ENCODE measurements at regions not wholly inside any gene's neighbourhood (a gene's known extent, or its start where the extent isn't known, plus 50 kb on each side); places are given as distances from the start of the nearest gene placed in this dataset.
A peak's percentile ranks its signal among the peaks of the same experiment; 100 is the strongest.
"Not testable (repeated sequence)": the region's sequence is repeated elsewhere in the genome, so short reads cannot be mapped to it uniquely, and the experiment has no call there.

DNA sequence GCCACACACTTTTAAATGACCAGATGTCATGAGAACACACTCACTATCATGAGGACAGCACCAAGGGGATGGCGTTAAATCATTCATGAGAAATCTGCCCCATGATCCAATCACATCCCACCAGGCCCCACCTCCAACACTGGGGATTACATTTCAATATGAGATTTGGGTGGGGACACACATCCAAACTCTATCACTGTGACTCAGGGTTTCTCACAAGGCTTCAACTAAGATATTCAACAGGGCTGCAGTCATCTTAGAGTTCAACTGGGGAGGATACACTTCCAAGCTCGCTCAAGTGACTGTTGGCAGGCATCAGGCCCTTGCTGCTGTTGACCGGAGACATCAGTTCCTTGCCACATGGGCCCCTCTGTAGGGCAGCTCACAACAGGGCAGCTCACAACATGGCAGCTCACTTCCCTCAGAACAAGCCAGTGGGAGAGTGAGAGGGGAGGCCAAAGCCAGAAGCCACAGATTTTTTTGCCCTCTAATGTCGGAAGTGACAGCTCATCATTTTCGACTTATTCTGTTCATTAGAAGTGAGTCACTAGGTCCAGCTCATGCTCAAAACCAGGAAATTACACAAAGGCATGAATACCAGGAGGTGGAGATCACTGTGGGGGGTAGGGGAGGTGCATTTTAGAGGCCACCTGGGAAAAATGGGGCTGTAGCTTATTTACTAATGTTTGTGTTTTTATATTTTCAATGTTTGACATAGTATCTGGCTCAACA, 50.8 kb upstream of the PTHLH start:
- DNase-seq (ENCODE audit: low read depth): peak; percentile 97

DNA sequence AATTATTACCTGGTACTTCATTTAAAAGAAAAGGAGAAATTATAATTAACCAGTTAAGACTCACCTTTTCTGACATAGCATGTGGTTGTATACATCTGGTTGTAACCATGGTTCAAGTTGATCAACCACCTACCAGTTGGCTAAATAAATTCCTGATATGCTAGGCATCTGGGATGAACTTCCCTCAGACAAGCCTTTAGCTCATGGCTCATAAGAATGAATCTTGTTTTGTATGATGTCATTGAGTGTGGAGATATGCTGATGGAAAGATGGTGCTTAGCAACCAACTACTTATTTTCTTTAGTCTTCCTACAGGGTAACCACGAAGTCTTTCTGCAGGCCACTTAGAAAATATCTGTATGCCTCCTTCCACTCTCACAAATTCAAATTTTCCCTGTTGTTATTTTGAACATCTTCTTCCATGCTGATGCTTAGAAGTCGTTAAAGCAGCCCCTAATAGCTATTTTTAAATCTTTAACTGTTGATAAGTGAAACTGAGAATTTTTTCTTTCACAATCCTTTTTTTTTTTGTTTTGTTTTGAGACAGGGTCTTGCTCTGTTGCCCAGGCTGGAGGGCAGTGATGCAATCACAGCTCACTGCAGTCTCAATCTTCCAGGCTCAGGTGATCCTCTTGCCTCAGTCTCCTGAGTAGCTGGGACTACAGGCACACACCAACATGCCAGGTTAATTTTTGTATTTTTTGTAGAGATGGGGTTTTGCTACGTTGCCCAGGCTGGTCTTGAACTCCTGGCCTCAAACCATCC, 51.9 kb upstream of the PTHLH start:
- DNase-seq (ENCODE audit: low read depth): peak; percentile 92

DNA sequence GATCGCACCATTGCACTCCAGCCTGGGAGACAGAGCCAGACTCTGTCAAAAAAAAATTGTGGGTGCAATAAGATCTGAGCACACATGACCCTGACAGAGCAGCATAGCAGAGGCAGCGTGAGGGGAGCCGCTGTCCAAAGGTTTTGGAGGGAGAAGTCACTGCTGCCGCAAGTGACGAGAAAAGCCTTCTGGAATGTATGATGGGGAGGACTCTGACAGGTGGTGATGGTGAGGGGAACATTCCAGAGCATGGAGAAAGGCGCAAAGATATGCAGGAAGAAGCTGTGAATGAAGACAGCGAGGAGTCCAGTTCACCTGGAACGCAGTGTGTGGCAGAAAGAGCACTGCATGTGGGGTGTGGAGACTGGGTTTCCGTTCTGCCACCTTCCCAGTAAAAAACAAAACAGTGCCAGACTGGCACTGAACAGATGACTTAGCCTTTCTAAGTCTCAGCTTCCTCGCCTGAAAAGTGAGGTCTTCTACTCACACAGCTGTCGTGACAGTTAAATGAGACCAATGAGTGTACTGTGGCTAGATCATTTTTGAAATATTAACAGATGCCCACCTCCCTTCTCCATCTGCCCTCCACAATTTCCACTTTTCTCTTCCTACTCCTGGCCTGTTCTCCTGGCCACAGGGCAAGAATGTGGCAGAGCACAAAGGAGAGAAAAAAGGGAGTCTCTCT, 53.4 kb upstream of the PTHLH start:
- no peak for DNase-seq (ENCODE audit: low read depth)

DNA sequence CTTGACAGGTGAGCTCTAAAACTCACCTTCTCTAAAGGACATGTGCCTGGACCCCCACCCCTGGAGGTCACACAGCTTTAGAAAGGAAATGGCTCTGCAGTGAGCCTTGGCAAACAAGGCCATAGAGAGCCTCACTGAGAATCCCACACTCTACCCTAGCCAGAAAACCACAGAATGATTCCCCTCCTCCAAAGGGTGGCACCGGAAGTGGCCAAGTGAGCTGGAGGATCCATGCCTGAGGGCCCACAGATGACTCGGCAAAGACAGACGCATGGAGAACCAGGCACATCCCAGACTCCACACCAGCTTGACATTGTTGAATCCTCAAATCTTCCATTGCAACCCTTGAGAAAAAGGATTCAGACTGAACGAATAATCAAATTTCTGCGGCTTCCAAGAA, 54.2 kb upstream of the PTHLH start:
- DNase-seq (ENCODE audit: low read depth): no peak

DNA sequence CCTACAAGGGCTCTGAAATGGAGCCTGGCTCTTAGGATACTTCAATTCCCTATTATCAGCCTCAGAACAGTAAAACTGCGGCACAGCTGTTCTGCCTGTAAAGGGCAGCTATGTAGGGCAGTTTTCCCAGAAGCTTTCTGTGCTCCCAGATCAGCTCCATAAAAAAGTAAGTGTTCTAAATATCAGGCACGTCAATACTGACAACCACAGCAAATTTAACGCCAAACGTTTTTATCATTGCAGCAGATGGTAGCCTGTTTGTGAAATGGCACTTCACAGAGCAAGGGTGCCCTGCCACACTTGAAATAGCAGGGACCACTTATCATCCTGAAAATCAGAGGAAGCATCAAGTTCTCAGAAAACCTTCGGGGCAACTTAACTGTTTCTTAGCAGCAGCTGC, 54.8 kb upstream of the PTHLH start:
- no peak for DNase-seq (ENCODE audit: low read depth)

DNA sequence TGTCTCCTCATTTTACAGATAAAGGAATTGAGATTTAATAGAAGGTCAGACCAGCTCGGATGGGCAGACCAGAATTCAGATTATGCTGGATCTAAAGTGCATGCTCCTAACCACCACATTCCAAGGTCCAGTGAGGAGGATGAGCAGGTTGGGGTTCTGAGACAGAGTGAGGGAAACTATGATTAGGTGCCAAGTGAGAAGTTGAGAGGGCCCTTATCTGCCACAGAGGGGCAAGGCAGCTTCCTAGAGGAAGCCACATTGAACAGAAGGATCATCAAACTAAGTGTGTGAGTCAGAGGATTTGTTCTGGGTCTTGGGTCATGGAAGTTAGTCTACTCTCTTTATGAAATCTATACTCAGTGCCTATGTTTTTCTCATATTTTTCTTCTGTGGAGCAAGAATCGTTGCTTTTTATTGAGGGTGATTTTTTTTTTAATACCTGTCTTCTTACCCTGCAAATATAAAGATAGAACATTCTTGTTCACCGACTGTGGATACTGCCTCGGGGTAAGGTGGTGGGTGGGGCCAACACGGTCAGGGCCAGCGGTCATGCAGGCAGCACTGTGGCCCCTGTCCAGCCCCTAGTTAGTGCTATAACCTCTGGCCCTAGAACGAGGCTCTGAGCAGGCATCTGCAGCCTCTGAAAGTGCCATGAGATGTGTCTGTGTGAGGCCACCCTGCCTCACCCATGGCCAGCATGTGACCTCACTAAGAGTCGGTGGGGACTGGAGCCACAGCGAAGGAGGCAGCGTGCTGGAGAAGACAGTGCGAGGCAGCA, 55.6 kb upstream of the PTHLH start:
- peak; percentile 57 for DNase-seq (ENCODE audit: low read depth)

DNA sequence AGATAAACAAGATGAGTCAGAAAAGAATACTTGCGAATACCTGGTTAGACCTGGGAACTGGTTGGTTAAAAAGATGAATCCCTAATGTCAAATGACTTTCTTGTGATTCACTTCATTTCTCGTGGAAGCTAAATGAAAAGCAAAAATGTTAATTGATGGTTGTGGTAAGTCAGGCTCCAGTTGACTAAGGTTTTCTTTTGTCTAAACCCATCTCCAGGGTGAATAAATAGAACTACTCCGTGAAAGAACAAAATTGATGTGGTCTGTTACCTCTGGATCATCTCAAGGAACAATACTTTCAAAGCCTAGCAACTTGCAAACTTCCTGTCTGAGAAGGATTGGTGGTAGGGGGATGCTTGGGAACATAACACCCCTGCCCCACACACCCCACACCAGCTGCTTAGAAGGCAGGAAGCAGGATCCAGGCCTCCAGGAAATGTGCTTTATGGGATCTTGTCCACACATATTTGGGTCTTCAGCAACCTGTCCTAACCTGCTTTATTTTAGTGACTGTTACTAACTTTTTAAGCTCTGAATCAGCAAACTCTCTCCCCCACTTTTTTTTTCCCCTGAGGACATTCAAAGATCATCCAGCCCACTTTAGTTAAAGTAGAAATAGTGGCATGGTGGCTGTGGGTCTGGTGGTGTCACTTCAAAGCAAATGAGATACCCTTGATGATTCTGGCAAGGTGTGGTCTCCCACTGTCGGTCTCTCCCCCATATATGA, 60.4 kb upstream of the PTHLH start:
- DNase-seq (ENCODE audit: low read depth): no peak

DNA sequence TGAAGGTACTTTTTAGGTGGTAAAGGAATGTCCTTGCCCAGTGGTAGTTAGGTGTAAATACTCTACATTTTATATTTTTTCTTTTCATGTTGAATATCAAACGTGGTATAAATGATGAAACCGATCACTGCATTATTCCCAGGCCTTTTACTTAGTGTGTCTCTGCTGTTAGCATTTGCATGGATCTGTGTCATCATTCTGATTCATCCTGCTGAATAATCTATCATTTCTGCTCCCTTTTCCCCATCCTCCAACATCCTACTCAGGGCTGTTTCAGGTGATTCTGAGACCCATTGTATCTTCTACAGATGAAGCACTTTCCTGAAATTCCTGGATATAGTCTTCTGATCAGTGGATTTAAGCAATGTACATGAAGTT, 61.0 kb upstream of the PTHLH start:
- peak; percentile 29 for DNase-seq (ENCODE audit: low read depth)

DNA sequence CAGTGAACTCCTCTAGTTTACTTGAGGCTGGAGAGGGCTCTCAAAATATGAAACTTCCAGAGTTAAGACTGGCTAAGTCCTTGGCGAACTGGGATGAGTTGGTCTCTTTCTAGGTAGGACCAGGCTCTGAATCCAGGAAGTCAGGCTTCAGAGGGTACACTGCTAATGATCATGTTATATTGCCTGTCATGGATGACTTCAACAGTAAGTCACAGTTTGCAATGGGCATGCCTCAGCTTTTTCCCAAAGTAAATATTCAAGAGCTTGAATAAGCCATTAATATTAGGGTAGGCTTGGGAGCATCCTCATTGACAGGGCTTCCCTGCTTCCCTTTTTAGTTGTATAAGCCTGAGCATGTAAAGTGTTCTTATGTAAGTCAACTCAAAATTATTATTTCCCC, 61.7 kb upstream of the PTHLH start:
- DNase-seq (ENCODE audit: low read depth): no peak

DNA sequence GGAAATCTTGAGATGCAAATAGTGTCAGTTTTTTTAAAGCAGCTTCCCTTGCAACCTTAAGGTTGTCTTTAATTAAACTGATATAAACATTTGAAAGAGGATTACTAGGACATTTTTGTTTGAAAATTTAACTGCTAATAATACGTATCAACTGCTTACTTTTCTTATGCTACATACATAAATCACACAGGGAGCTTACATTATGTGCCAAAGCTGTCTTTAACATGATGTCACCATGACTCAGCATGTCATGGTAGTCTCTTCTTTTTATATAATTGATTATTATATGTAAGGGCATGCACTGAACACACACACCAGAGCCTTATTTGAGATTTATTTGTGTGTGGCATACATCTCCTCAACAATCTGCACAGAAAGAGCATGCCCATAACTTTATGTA, 63.0 kb upstream of the PTHLH start:
- peak; percentile 78 for DNase-seq (ENCODE audit: low read depth)

DNA sequence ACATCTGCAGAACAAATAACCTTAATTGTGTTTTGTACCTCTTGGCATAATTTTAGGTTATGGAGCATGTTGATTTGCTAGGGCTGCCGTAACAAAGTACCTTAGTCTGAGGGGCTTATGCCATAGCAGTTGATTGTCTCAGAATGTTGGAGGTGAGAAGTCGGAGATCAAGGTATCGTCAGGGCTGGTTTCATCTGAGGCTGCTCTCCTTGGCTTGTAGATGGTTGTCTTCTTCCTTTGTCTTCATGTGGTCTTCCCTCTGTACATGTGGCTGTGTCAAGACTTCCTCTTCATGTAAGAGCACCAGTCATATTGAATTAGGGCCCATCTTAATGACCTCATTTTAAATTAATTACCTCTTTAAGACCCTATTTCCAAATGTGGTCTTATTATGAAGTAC, 64.4 kb upstream of the PTHLH start:
- no peak for DNase-seq (ENCODE audit: low read depth)

DNA sequence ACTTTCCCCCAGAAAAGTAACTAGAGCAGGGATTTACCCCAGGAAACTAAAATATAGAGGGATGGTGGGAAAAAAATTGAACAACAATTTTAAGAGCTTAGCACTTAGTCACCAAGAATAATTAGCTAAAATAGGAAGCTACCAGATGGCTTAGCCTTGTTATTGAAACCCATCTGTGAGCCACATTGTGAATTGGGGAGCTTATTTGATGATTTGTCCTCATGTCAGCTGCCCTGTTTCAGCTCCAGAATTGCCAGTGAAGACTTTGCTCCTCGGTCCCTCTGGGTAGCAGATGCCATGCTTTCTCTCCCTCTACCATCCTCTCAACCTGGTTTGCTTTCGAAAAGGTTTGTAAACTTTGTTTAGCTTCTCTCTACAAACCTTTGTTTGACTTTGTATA, 67.7 kb upstream of the PTHLH start:
- DNase-seq (ENCODE audit: low read depth): no peak

DNA sequence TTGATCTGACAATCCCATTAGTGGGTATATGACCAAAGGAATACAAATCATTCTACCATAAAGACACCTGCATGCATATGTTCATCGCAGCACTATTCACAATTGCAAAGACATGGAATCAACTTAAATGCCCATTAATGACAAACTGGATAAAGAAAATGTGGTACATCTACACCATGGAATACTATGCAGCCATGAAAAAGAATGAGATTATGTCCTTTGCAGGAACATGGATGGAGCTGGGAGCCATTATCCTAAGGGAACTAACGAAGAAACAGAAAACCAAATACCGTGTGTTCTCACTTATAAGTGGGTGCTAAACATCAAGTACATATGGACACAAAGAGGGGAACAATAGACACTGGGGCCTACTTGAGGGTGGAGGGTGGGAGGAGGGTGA, 74.1 kb upstream of the PTHLH start:
- DNase-seq (ENCODE audit: low read depth): not testable (repeated sequence)

DNA sequence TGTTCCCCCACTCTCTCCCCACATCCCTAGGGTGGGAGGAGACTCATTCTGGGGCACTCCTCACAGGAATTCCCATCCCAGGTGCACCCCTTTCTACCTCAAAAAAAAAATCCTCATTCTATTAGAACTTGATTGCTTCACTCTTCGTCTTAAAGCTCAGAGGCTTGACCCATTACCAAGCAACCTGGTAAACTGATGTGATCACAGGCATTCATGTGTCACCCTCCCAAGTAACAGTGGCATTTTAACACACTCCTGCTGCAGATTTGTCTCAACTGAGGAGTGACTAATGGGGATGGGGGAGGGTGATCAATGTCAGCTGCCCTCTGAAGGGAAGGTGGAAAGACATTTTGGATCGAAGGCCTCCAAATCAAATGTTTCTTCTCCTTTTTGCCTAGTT, 78.1 kb upstream of the PTHLH start:
- no peak for DNase-seq (ENCODE audit: low read depth)

DNA sequence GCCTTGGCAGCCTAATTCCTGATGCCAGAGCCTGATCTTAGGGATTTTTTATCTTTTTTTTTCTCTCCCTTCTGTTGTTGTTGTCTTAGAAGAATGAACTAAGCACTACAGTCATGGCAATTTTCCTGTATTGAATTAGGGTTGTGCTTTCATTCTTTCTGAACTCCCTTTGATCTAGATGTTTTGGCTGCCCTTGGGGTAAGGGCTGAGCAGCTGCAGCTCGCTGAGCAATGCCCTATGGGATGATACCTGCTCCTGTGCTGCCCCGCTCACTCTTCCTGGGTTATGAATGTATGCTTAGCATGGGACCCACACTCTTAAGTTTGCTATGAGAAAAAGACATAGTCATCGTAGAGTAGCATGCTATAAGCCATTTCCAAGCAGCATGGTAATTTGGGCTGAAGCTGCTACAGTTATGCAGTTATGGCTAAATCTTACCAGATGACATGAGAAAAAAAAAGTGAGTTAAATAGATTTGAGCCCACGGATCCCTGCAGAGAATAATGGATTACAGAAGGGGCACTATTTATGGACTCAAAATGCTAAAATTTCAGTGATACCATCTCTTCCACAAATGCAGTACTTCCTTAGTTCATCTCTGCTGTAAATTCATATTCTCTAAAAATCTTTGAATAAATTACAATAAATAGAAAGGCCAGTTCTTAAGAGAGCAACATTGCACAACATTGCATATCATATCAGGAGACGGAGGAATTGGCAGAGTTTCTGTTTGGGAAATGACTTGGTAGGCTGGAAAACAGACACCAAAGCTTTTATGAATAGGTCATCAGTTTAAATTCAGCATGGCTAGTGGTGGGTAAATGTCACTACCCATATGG, 79.2 kb upstream of the PTHLH start:
- DNase-seq (ENCODE audit: low read depth): peak; percentile 85

DNA sequence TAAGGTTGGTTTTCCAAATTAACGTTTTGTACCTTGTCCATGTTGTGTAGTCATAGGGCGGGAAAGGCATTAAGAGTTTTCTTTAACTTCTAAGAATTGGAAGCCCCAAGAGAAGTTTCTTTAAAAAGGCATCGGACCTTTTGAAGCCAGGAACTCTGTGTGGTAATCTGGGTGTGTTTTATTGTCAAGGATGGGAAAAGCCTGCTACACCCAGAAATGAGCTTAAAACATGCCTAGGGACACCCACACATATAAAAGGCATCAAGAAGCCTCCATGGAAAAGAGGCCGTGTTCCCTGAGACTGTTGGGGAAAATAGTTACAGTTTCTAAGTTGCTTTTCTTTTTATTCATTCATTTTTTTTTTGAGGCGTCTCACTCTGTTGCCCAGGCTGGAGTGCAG, 81.0 kb upstream of the PTHLH start:
- DNase-seq (ENCODE audit: low read depth): no peak

DNA sequence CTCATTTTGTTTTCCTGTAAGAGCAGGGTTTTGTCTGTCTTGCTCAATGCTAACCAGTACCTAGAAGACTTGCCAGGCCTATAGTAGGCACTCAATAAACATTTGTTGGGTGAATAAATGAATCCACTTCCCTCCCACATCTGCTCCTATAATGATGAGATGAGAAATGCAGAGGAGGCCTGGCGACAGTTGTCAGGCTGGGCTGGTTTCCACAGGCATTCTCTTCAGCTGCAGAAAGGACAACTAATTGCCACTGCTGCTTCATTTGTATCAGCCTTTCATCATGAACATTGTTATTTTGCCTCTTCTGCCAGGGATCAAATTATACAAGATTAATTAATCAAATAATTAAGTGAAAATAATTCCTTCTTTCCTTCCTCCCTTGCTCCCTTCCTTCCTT, 82.0 kb upstream of the PTHLH start:
- no peak for DNase-seq (ENCODE audit: low read depth)

DNA sequence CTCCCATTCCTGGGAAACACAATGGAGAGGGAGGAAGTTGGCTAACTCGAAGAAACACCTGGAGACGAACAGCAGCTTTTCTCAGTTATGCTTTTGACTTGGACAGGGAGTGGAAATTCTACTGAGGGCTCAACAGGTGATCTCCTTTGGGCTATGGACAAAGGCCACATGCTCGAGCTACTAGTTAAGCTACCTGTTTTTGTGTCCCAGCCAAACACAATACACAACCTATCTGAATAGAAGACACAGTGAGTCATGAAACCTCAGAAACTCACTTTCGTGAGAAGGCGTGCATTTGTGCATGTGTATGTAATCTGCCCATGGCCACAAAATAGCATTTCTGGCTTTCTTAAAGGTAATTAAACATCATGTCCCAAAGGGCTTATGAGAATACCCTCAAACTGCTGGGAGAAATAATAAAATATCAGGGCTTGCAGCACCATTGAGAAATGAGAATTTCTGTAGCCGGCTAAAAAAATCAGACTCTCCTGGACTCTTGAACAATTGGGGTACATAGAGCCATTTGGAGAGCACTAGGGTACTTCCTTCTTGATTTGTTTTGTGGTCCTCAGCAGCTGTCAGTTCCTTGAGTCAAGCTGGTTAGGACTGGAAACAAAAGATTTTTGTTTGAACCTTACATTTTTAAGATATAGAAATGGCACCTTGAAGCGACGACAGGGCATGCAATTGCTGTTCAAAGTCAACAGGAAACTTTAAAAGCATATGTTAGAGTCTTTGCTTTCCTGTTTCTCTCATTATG, 85.5 kb upstream of the PTHLH start:
- DNase-seq (ENCODE audit: low read depth): no peak

DNA sequence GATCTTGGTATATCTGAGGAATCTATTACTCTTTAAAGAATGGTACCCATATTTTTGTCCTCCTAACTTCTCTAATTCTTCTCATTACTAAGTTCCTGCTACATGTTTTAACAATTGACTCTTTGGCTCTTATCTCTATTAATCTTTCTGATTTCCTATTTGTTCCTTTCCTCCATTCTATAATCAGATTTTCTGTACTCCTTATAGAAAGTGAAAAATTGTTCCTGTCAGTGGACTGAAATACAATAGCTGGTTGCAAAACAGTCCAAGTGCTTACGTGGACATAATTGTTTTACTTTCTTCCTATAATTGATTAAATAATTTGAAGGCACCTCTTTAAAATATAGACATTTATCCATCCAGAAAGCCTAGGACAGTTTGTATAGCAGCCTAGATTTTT, 86.7 kb upstream of the PTHLH start:
- DNase-seq (ENCODE audit: low read depth): no peak

DNA sequence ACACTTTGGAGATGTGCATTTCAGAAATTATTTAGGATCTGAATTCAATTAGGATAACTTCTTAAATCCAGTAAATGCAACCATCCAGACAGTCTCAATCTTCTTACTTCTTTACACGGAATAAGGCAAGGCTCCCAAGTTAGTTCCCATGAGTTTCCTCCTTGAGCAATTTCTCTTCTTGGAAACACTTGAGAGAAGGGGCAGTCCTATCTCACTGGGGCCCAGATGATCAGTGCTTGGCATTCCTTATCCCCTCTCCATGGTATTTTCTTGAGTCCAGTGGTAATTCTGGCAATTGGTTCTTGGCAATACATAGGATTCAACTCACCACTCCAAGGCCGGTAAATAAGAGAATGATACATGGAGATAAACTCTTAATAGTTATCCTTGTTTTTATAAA, 87.1 kb upstream of the PTHLH start:
- no peak for DNase-seq (ENCODE audit: low read depth)
